ENCODE measurements at regions not wholly inside any gene's neighbourhood (a gene's known extent, or its start where the extent isn't known, plus 50 kb on each side); places are given as distances from the start of the nearest gene placed in this dataset.
A peak's percentile ranks its signal among the peaks of the same experiment; 100 is the strongest.

- Histone ChIP-seq H3K27me3 (ENCODE audit: insufficient read depth, low read length) (no peaks in the 10 kb centered on the region), H3K4me3 (ENCODE audit: low read length) (no peak overlapping the region), H3K4me1 (ENCODE audit: insufficient read depth, low read length) (no peaks in the 10 kb centered on the region), H3K9me3 (ENCODE audit: low read depth, low read length) (no peaks in the 10 kb centered on the region)
Measured at GRCh38 chr17:14460516-14461226, 159.8 kb downstream of the HS3ST3B1 start.

- H3K4me1 ChIP-seq (ENCODE audit: insufficient read depth, low read length), result no peaks in the 10 kb centered on the region
- no peaks in the 10 kb centered on the region for H3K9me3 ChIP-seq (ENCODE audit: low read depth, low read length)
- H3K4me3 ChIP-seq (ENCODE audit: low read length), result no peak overlapping the region
- no peaks in the 10 kb centered on the region for H3K27me3 ChIP-seq (ENCODE audit: insufficient read depth, low read length)
Measured at GRCh38 chr17:14459955-14460354, 159.1 kb downstream of the HS3ST3B1 start.

- no peaks in the 10 kb centered on the region for H3K4me1 ChIP-seq (ENCODE audit: insufficient read depth, low read length)
- no peak overlapping the region for H3K4me3 ChIP-seq (ENCODE audit: low read length)
- H3K9me3 ChIP-seq (ENCODE audit: low read depth, low read length), result no peaks in the 10 kb centered on the region
- H3K27me3 ChIP-seq (ENCODE audit: insufficient read depth, low read length), result no peaks in the 10 kb centered on the region
Measured at GRCh38 chr17:14458724-14459123, 157.8 kb downstream of the HS3ST3B1 start.

GRCh38 chr17:14454746-14455145 lies 153.9 kb downstream of the HS3ST3B1 start:
- Histone ChIP-seq H3K4me3 (ENCODE audit: low read length) (no peak overlapping the region), H3K9me3 (ENCODE audit: low read depth, low read length) (no peaks in the 10 kb centered on the region), H3K27me3 (ENCODE audit: insufficient read depth, low read length) (no peaks in the 10 kb centered on the region), H3K4me1 (ENCODE audit: insufficient read depth, low read length) (no peaks in the 10 kb centered on the region)

GRCh38 chr17:14452856-14453255 lies 152.0 kb downstream of the HS3ST3B1 start:
- no peak overlapping the region for H3K4me3 ChIP-seq (ENCODE audit: low read length)
- H3K9me3 ChIP-seq (ENCODE audit: low read depth, low read length), result no peaks in the 10 kb centered on the region
- H3K27me3 ChIP-seq (ENCODE audit: insufficient read depth, low read length), result no peaks in the 10 kb centered on the region
- no peaks in the 10 kb centered on the region for H3K4me1 ChIP-seq (ENCODE audit: insufficient read depth, low read length)

GRCh38 chr17:14451729-14452191 lies 150.9 kb downstream of the HS3ST3B1 start:
- H3K4me1 ChIP-seq (ENCODE audit: insufficient read depth, low read length), result no peaks in the 10 kb centered on the region
- H3K9me3 ChIP-seq (ENCODE audit: low read depth, low read length), result no peaks in the 10 kb centered on the region
- H3K4me3 ChIP-seq (ENCODE audit: low read length), result no peak overlapping the region
- no peaks in the 10 kb centered on the region for H3K27me3 ChIP-seq (ENCODE audit: insufficient read depth, low read length)

- Histone ChIP-seq H3K27me3 (ENCODE audit: insufficient read depth, low read length) (no peaks in the 10 kb centered on the region), H3K4me1 (ENCODE audit: insufficient read depth, low read length) (no peaks in the 10 kb centered on the region), H3K9me3 (ENCODE audit: low read depth, low read length) (no peaks in the 10 kb centered on the region), H3K4me3 (ENCODE audit: low read length) (no peak overlapping the region)
Measured at GRCh38 chr17:14448818-14449217, 147.9 kb downstream of the HS3ST3B1 start.

GRCh38 chr17:14446825-14447224 lies 145.9 kb downstream of the HS3ST3B1 start:
- no peaks in the 10 kb centered on the region for H3K9me3 ChIP-seq (ENCODE audit: low read depth, low read length)
- no peaks in the 10 kb centered on the region for H3K27me3 ChIP-seq (ENCODE audit: insufficient read depth, low read length)
- no peaks in the 10 kb centered on the region for H3K4me1 ChIP-seq (ENCODE audit: insufficient read depth, low read length)
- H3K4me3 ChIP-seq (ENCODE audit: low read length), result no peak overlapping the region

- no peak overlapping the region for H3K4me3 ChIP-seq (ENCODE audit: low read length)
- H3K4me1 ChIP-seq (ENCODE audit: insufficient read depth, low read length), result no peaks in the 10 kb centered on the region
- H3K9me3 ChIP-seq (ENCODE audit: low read depth, low read length), result no peaks in the 10 kb centered on the region
- H3K27me3 ChIP-seq (ENCODE audit: insufficient read depth, low read length), result no peaks in the 10 kb centered on the region
Measured at GRCh38 chr17:14444915-14445314, 144.0 kb downstream of the HS3ST3B1 start.

GRCh38 chr17:14442798-14443528 lies 142.1 kb downstream of the HS3ST3B1 start:
- Histone ChIP-seq H3K4me1 (ENCODE audit: insufficient read depth, low read length) (no peaks in the 10 kb centered on the region), H3K4me3 (ENCODE audit: low read length) (no peak overlapping the region), H3K9me3 (ENCODE audit: low read depth, low read length) (no peaks in the 10 kb centered on the region), H3K27me3 (ENCODE audit: insufficient read depth, low read length) (no peaks in the 10 kb centered on the region)

GRCh38 chr17:14437176-14437575 lies 136.3 kb downstream of the HS3ST3B1 start:
- Histone ChIP-seq H3K27me3 (ENCODE audit: insufficient read depth, low read length) (no peaks in the 10 kb centered on the region), H3K9me3 (ENCODE audit: low read depth, low read length) (no peaks in the 10 kb centered on the region), H3K4me1 (ENCODE audit: insufficient read depth, low read length) (peaks cover 16% of the 10 kb centered on the region), H3K4me3 (ENCODE audit: low read length) (no peak overlapping the region)

- Histone ChIP-seq H3K4me3 (ENCODE audit: low read length) (no peak overlapping the region), H3K27me3 (ENCODE audit: insufficient read depth, low read length) (no peaks in the 10 kb centered on the region), H3K9me3 (ENCODE audit: low read depth, low read length) (no peaks in the 10 kb centered on the region), H3K4me1 (ENCODE audit: insufficient read depth, low read length) (peaks cover 16% of the 10 kb centered on the region)
Measured at GRCh38 chr17:14436266-14436665, 135.4 kb downstream of the HS3ST3B1 start.

GRCh38 chr17:14434506-14434905 lies 133.6 kb downstream of the HS3ST3B1 start:
- no peak overlapping the region for H3K4me3 ChIP-seq (ENCODE audit: low read length)
- H3K4me1 ChIP-seq (ENCODE audit: insufficient read depth, low read length), result peaks cover 20% of the 10 kb centered on the region
- H3K27me3 ChIP-seq (ENCODE audit: insufficient read depth, low read length), result no peaks in the 10 kb centered on the region
- no peaks in the 10 kb centered on the region for H3K9me3 ChIP-seq (ENCODE audit: low read depth, low read length)

- H3K4me1 ChIP-seq (ENCODE audit: insufficient read depth, low read length), result peaks cover 39% of the 10 kb centered on the region
Measured at GRCh38 chr17:14432079-14432478, 131.2 kb downstream of the HS3ST3B1 start.

GRCh38 chr17:14429084-14429483 lies 128.2 kb downstream of the HS3ST3B1 start:
- H3K4me1 ChIP-seq (ENCODE audit: insufficient read depth, low read length), result peaks cover 37% of the 10 kb centered on the region
- no peaks in the 10 kb centered on the region for H3K27me3 ChIP-seq (ENCODE audit: insufficient read depth, low read length)
- H3K4me3 ChIP-seq (ENCODE audit: low read length), result no peak overlapping the region
- no peaks in the 10 kb centered on the region for H3K9me3 ChIP-seq (ENCODE audit: low read depth, low read length)

More at GRCh38 chr17:14432079-14432478, 131.2 kb downstream of the HS3ST3B1 start:
- H3K9me3 ChIP-seq (ENCODE audit: low read depth, low read length), result no peaks in the 10 kb centered on the region
- H3K4me3 ChIP-seq (ENCODE audit: low read length), result no peak overlapping the region
- no peaks in the 10 kb centered on the region for H3K27me3 ChIP-seq (ENCODE audit: insufficient read depth, low read length)

GRCh38 chr17:14428648-14429029 lies 127.8 kb downstream of the HS3ST3B1 start:
- Histone ChIP-seq H3K4me3 (ENCODE audit: low read length) (peak overlapping the region; percentile 23), H3K4me1 (ENCODE audit: insufficient read depth, low read length) (peaks cover 37% of the 10 kb centered on the region), H3K27me3 (ENCODE audit: insufficient read depth, low read length) (no peaks in the 10 kb centered on the region), H3K9me3 (ENCODE audit: low read depth, low read length) (no peaks in the 10 kb centered on the region)

Data from mononuclear cell (primary cell).